ENCODE measurements at regions not wholly inside any gene's neighbourhood (a gene's known extent, or its start where the extent isn't known, plus 50 kb on each side); places are given as distances from the start of the nearest gene placed in this dataset.

GRCh38 chr9:108162664-108163063 lies 673.1 kb upstream of the KLF4 start:
- Histone ChIP-seq H4K20me1 (replicated peaks; ENCODE audit: control insufficient read depth, extremely low read depth, insufficient read depth, low read length) (no peaks in the 10 kb centered on the region), H3K36me3 (ENCODE audit: control insufficient read depth in 2 of 2, extremely low read depth in 1 of 2, insufficient read depth in 2 of 2, low read length in 2 of 2) (no peaks in the 10 kb centered on the region), H3K9me1 (replicated peaks; ENCODE audit: control insufficient read depth, extremely low read depth, insufficient read depth, low read length) (no peaks in the 10 kb centered on the region), H2AFZ (ENCODE audit: low read depth, low read length) (no peak overlapping the region), H3K4me1 (ENCODE audit: control insufficient read depth, extremely low read depth, insufficient read depth, low read length) (no peaks in the 10 kb centered on the region), H3K4me2 (ENCODE audit: insufficient read depth, low read length) (no peak overlapping the region), H3K9ac (replicated peaks; ENCODE audit: extremely low read depth, insufficient read depth, low read length) (no peak overlapping the region), H3K27ac (ENCODE audit: insufficient read depth, low read depth, low read length) (no peak overlapping the region), H3K4me3 (replicated peaks in 1 of 3; ENCODE audit: insufficient read depth in 1 of 3, low read depth in 1 of 3, low read length in 3 of 3) (no peak overlapping the region), H3K9me3 (replicated peaks; ENCODE audit: control insufficient read depth, insufficient read depth, low read length) (no peaks in the 10 kb centered on the region), H3K27me3 (ENCODE audit: control insufficient read depth in 2 of 2, insufficient read depth in 2 of 2, low read length in 2 of 2) (no peaks in the 10 kb centered on the region), H3K79me2 (ENCODE audit: control insufficient read depth, insufficient read depth, low read length) (no peaks in the 10 kb centered on the region)
- POLR2A ChIA-PET, result no interaction called here
- intact Hi-C loops (cut with micrococcal nuclease) (no loop called here), dilution Hi-C loops (cut with MboI; ENCODE audit: extremely low pct_ligation_motif_present, low sequenced_read_pairs) (no loop called here)
- DNase-seq (ENCODE audit: low read depth, low spot score) (no peak), FAIRE-seq (no peak)
- no TSS peak for BruUV-seq (replicated peaks)
- TF ChIP-seq FOS (IDR thresholded peaks at IDR 0.05; ENCODE audit: borderline replicate concordance, insufficient read depth, low read length) (peak; percentile 44), EZH2 (IDR thresholded peaks at IDR 0.05; ENCODE audit: borderline replicate concordance, low read depth, low read length, severe bottlenecking) (no peak)
- CTCF ChIA-PET, result interaction anchor here (1.2 to 2.1 kb wide), 3 partner anchors 12 to 110 kb away, joined by 5 to 7 read pairs (median 5); no protein-coding TSS in a partner anchor

GRCh38 chr9:108161503-108161902 lies 671.9 kb upstream of the KLF4 start:
- no peak for TF ChIP-seq POLR2A (IDR thresholded peaks at IDR 0.05; ENCODE audit: low read depth, low read length)
- no peaks in the 10 kb centered on the region for H3K9me1 ChIP-seq (replicated peaks; ENCODE audit: control insufficient read depth, extremely low read depth, insufficient read depth, low read length)
- ChIA-PET CTCF (interaction anchor here (2.1 kb wide), 1 partner anchor 19 kb away, joined by 7 read pairs; no protein-coding TSS in a partner anchor), POLR2A (interaction anchor here (0.9 kb wide), 1 partner anchor 672 kb away, joined by 4 read pairs; the partner anchor contains the start of gene KLF4)
- H3K4me1 ChIP-seq (ENCODE audit: control insufficient read depth, extremely low read depth, insufficient read depth, low read length), result no peaks in the 10 kb centered on the region
- dilution Hi-C loops (cut with MboI; ENCODE audit: extremely low pct_ligation_motif_present, low sequenced_read_pairs), result no loop called here
- no TSS peak for BruUV-seq (replicated peaks)
- no peak overlapping the region for H3K9ac ChIP-seq (replicated peaks; ENCODE audit: extremely low read depth, insufficient read depth, low read length)
- H3K79me2 ChIP-seq (ENCODE audit: control insufficient read depth, insufficient read depth, low read length), result no peaks in the 10 kb centered on the region
- H3K4me3 ChIP-seq (replicated peaks in 1 of 3; ENCODE audit: insufficient read depth in 1 of 3, low read depth in 1 of 3, low read length in 3 of 3), result no peak overlapping the region
- H3K27me3 ChIP-seq (ENCODE audit: control insufficient read depth in 2 of 2, insufficient read depth in 2 of 2, low read length in 2 of 2), result no peaks in the 10 kb centered on the region
- no peaks in the 10 kb centered on the region for H3K36me3 ChIP-seq (ENCODE audit: control insufficient read depth in 2 of 2, extremely low read depth in 1 of 2, insufficient read depth in 2 of 2, low read length in 2 of 2)
- H3K27ac ChIP-seq (ENCODE audit: insufficient read depth, low read depth, low read length), result no peak overlapping the region
- FAIRE-seq, result no peak
- no peak for DNase-seq (ENCODE audit: low read depth, low spot score)
- no peaks in the 10 kb centered on the region for H4K20me1 ChIP-seq (replicated peaks; ENCODE audit: control insufficient read depth, extremely low read depth, insufficient read depth, low read length)
- H3K4me2 ChIP-seq (ENCODE audit: insufficient read depth, low read length), result no peak overlapping the region
- H2AFZ ChIP-seq (ENCODE audit: low read depth, low read length), result no peak overlapping the region
- no peaks in the 10 kb centered on the region for H3K9me3 ChIP-seq (replicated peaks; ENCODE audit: control insufficient read depth, insufficient read depth, low read length)
- intact Hi-C loops (cut with micrococcal nuclease), result no loop called here

Measured in endothelial cell of umbilical vein (primary cell).